ENCODE measurements at regions not wholly inside any gene's neighbourhood (a gene's known extent, or its start where the extent isn't known, plus 50 kb on each side); places are given as distances from the start of the nearest gene placed in this dataset.
"Not testable (repeated sequence)": the region's sequence is repeated elsewhere in the genome, so short reads cannot be mapped to it uniquely, and the experiment has no call there.

GRCh38 chr5:33206962-33207506, 233.7 kb upstream of the TARS1 start:
- no peak for DNase-seq (ENCODE audit: low read depth in 2 of 2)

GRCh38 chr5:33209252-33209651, 231.5 kb upstream of the TARS1 start:
- DNase-seq (ENCODE audit: low read depth in 2 of 2) = no peak

- DNase-seq (ENCODE audit: low read depth in 2 of 2) = not testable (repeated sequence)
Observed at GRCh38 chr5:33210221-33210620, 230.5 kb upstream of the TARS1 start.

- no peak for DNase-seq (ENCODE audit: low read depth in 2 of 2)
Observed at GRCh38 chr5:33210978-33211377, 229.8 kb upstream of the TARS1 start.

GRCh38 chr5:33212439-33212838, 228.3 kb upstream of the TARS1 start:
- DNase-seq (ENCODE audit: low read depth in 2 of 2) = no peak

- DNase-seq (ENCODE audit: low read depth in 2 of 2) = no peak
Observed at GRCh38 chr5:33212900-33213299, 227.9 kb upstream of the TARS1 start.

- no peak for DNase-seq (ENCODE audit: low read depth in 2 of 2)
Observed at GRCh38 chr5:33223563-33224284, 217.0 kb upstream of the TARS1 start.

GRCh38 chr5:33224285-33224961, 216.3 kb upstream of the TARS1 start:
- DNase-seq (ENCODE audit: low read depth in 2 of 2) = no peak

- no peak for DNase-seq (ENCODE audit: low read depth in 2 of 2)
Observed at GRCh38 chr5:33227247-33227646, 213.5 kb upstream of the TARS1 start.

- DNase-seq (ENCODE audit: low read depth in 2 of 2) = no peak
Observed at GRCh38 chr5:33227746-33228145, 213.0 kb upstream of the TARS1 start.

GRCh38 chr5:33228149-33228548, 212.6 kb upstream of the TARS1 start:
- no peak for DNase-seq (ENCODE audit: low read depth in 2 of 2)

- DNase-seq (ENCODE audit: low read depth in 2 of 2) = no peak
Observed at GRCh38 chr5:33229216-33229615, 211.5 kb upstream of the TARS1 start.

GRCh38 chr5:33230467-33231078, 210.2 kb upstream of the TARS1 start:
- DNase-seq (ENCODE audit: low read depth in 2 of 2) = no peak

- no peak for DNase-seq (ENCODE audit: low read depth in 2 of 2)
Observed at GRCh38 chr5:33231214-33231710, 209.5 kb upstream of the TARS1 start.

- DNase-seq (ENCODE audit: low read depth in 2 of 2) = peak; percentile 80 to 82
Observed at GRCh38 chr5:33231935-33232334, 208.8 kb upstream of the TARS1 start.

- DNase-seq (ENCODE audit: low read depth in 2 of 2) = peak; percentile 36 to 37
Observed at GRCh38 chr5:33232731-33233505, 207.8 kb upstream of the TARS1 start.

- DNase-seq (ENCODE audit: low read depth in 2 of 2) = no peak
Observed at GRCh38 chr5:33235304-33235703, 205.5 kb upstream of the TARS1 start.

GRCh38 chr5:33235824-33236223, 204.9 kb upstream of the TARS1 start:
- no peak for DNase-seq (ENCODE audit: low read depth in 2 of 2)

GRCh38 chr5:33237471-33237870, 203.3 kb upstream of the TARS1 start:
- DNase-seq (ENCODE audit: low read depth in 2 of 2) = no peak

- no peak for DNase-seq (ENCODE audit: low read depth in 2 of 2)
Observed at GRCh38 chr5:33238826-33239695, 201.7 kb upstream of the TARS1 start.

- DNase-seq (ENCODE audit: low read depth in 2 of 2) = no peak
Observed at GRCh38 chr5:33240558-33240957, 200.2 kb upstream of the TARS1 start.

All from fibroblast of skin of left biceps (primary cell).